ENCODE measurements at regions not wholly inside any gene's neighbourhood (a gene's known extent, or its start where the extent isn't known, plus 50 kb on each side); places are given as distances from the start of the nearest gene placed in this dataset.

- TF ChIP-seq CTCF (IDR thresholded peaks at IDR 0.05): no peak
- no peak for TF ChIP-seq POLR2AphosphoS5 (IDR thresholded peaks at IDR 0.05)
- TF ChIP-seq POLR2A (IDR thresholded peaks at IDR 0.05; ENCODE audit: low read depth): no peak
- no peak for TF ChIP-seq EP300 (IDR thresholded peaks at IDR 0.05)
- Histone ChIP-seq H3K27me3 (no peaks in the 10 kb centered on the region), H3K4me3 (no peak overlapping the region), H3K36me3 (no peaks in the 10 kb centered on the region), H3K27ac (replicated peaks in 1 of 4) (no peak overlapping the region), H3K9me3 (no peaks in the 10 kb centered on the region), H3K4me1 (no peaks in the 10 kb centered on the region)
- intact Hi-C loops (cut with DNase I): no loop called here
- WGBS: 45% methylated on average over 4 of the region's 4 CpGs
- DNase-seq (ENCODE audit: extremely low spot score): no peak
Observed at GRCh38 chr7:124255041-124255655, 222.3 kb upstream of the TMEM229A start.

GRCh38 chr7:124254396-124254795 lies 221.5 kb upstream of the TMEM229A start:
- TF ChIP-seq EP300 (IDR thresholded peaks at IDR 0.05) (no peak), POLR2A (IDR thresholded peaks at IDR 0.05; ENCODE audit: low read depth) (no peak), POLR2AphosphoS5 (IDR thresholded peaks at IDR 0.05) (no peak), CTCF (IDR thresholded peaks at IDR 0.05) (no peak)
- Histone ChIP-seq H3K4me1 (no peaks in the 10 kb centered on the region), H3K9me3 (no peaks in the 10 kb centered on the region), H3K36me3 (no peaks in the 10 kb centered on the region), H3K27ac (replicated peaks in 1 of 4) (no peak overlapping the region), H3K4me3 (no peak overlapping the region), H3K27me3 (no peaks in the 10 kb centered on the region)
- DNase-seq (ENCODE audit: extremely low spot score): no peak
- intact Hi-C loops (cut with DNase I): no loop called here

- Histone ChIP-seq H3K27ac (replicated peaks in 1 of 4) (no peak overlapping the region), H3K4me1 (no peaks in the 10 kb centered on the region), H3K9me3 (no peaks in the 10 kb centered on the region), H3K4me3 (no peak overlapping the region), H3K36me3 (no peaks in the 10 kb centered on the region), H3K27me3 (no peaks in the 10 kb centered on the region)
- TF ChIP-seq CTCF (IDR thresholded peaks at IDR 0.05) (no peak), EP300 (IDR thresholded peaks at IDR 0.05) (no peak), POLR2A (IDR thresholded peaks at IDR 0.05; ENCODE audit: low read depth) (no peak), POLR2AphosphoS5 (IDR thresholded peaks at IDR 0.05) (no peak)
- intact Hi-C loops (cut with DNase I): no loop called here
- no peak for DNase-seq (ENCODE audit: extremely low spot score)
Observed at GRCh38 chr7:124251636-124252035, 218.8 kb upstream of the TMEM229A start.

GRCh38 chr7:124250297-124251034 lies 217.6 kb upstream of the TMEM229A start:
- no peak overlapping the region for H3K27ac ChIP-seq (replicated peaks in 1 of 4)
- no peak for DNase-seq (ENCODE audit: extremely low spot score)
- H3K36me3 ChIP-seq: no peaks in the 10 kb centered on the region
- intact Hi-C loops (cut with DNase I): no loop called here
- no peaks in the 10 kb centered on the region for H3K4me1 ChIP-seq
- no peaks in the 10 kb centered on the region for H3K9me3 ChIP-seq
- TF ChIP-seq POLR2A (IDR thresholded peaks at IDR 0.05; ENCODE audit: low read depth) (no peak), EP300 (IDR thresholded peaks at IDR 0.05) (no peak), POLR2AphosphoS5 (IDR thresholded peaks at IDR 0.05) (no peak), CTCF (IDR thresholded peaks at IDR 0.05) (no peak)
- H3K4me3 ChIP-seq: no peak overlapping the region
- 46% methylated on average over 5 of the region's 5 CpGs for WGBS
- H3K27me3 ChIP-seq: no peaks in the 10 kb centered on the region
